SK-N-MC (cell line): ENCODE measurements at regions not wholly inside any gene's neighbourhood (a gene's known extent, or its start where the extent isn't known, plus 50 kb on each side); places are given as distances from the start of the nearest gene placed in this dataset.

Source experiments
- EZH2 ChIP-seq: fragments of 200-600 bp; sonication (generic); IDR thresholded peaks from one replicate; pipeline ENCODE4 v1.6.1; 2017; ENCODE audit warnings: antibody characterized with exemption
- FOXP2 ChIP-seq: optimal IDR thresholded peaks from 2 replicates; pipeline ENCODE3; 2011; ENCODE audit warnings: mild to moderate bottlenecking, moderate library complexity; ENCODE audit not compliant: insufficient read depth; ENCODE audit errors: extremely low read length, control extremely low read depth
- POLR2AphosphoS5 ChIP-seq: IDR thresholded peaks from 2 replicates; pipeline ENCODE4 v1.6.1; 2012; ENCODE audit warnings: mild to moderate bottlenecking, low read depth, low read length, borderline replicate concordance

- TF ChIP-seq POLR2AphosphoS5 (no peak), EZH2 (no peak), FOXP2 (no peak)
Observed at GRCh38 chr19:31572976-31573298, 223.7 kb upstream of the TSHZ3 start.
